ENCODE measurements at regions not wholly inside any gene's neighbourhood (a gene's known extent, or its start where the extent isn't known, plus 50 kb on each side); places are given as distances from the start of the nearest gene placed in this dataset.
"Not testable (repeated sequence)": the region's sequence is repeated elsewhere in the genome, so short reads cannot be mapped to it uniquely, and the experiment has no call there.

- Mint-ChIP-seq H3K27ac (no peak overlapping the region), H3K27me3 (no peaks in the 10 kb centered on the region), H3K4me1 (no peaks in the 10 kb centered on the region), H3K36me3 (no peaks in the 10 kb centered on the region), H3K9me3 (peaks cover 4% of the 10 kb centered on the region), H3K4me3 (no peak overlapping the region)
- DNase-seq: no peak
Measured at GRCh38 chr10:57162231-57162630, 801.2 kb upstream of the ZWINT start.

DNA sequence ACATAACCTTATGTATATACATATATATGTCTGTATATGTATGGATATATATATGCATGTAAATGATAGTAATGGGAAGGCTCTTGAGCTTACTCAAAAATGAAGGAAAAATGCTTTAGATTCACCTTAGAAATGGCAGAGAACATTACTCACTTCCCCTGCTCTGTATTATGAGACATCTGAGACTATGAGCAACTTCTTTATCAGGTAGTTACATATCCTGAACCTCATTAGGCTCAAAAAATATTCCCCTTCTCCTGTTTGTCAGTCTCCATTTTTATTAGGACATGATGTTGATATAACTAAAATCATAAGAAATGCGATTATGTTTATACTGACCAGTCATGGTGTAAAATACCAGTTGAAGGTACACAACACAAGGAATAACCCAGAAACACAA lies 800.1 kb upstream of the ZWINT start:
- Mint-ChIP-seq H3K4me1 (no peaks in the 10 kb centered on the region), H3K4me3 (no peak overlapping the region), H3K27me3 (no peaks in the 10 kb centered on the region), H3K9me3 (peaks cover 2% of the 10 kb centered on the region), H3K36me3 (no peaks in the 10 kb centered on the region), H3K27ac (no peak overlapping the region)
- DNase-seq: no peak

GRCh38 chr10:57145548-57145947 lies 784.5 kb upstream of the ZWINT start:
- Mint-ChIP-seq H3K27me3 (no peaks in the 10 kb centered on the region), H3K9me3 (peaks cover 4% of the 10 kb centered on the region), H3K4me3 (no peak overlapping the region), H3K4me1 (no peaks in the 10 kb centered on the region), H3K27ac (no peak overlapping the region), H3K36me3 (no peaks in the 10 kb centered on the region)
- DNase-seq: no peak

- H3K27me3 Mint-ChIP-seq: no peaks in the 10 kb centered on the region
- no peak overlapping the region for H3K27ac Mint-ChIP-seq
- no peak overlapping the region for H3K4me3 Mint-ChIP-seq
- no peaks in the 10 kb centered on the region for H3K36me3 Mint-ChIP-seq
- H3K4me1 Mint-ChIP-seq: no peaks in the 10 kb centered on the region
- DNase-seq: no peak
- peaks cover 6% of the 10 kb centered on the region for H3K9me3 Mint-ChIP-seq
Measured at GRCh38 chr10:57142925-57143576, 782.0 kb upstream of the ZWINT start.

DNA sequence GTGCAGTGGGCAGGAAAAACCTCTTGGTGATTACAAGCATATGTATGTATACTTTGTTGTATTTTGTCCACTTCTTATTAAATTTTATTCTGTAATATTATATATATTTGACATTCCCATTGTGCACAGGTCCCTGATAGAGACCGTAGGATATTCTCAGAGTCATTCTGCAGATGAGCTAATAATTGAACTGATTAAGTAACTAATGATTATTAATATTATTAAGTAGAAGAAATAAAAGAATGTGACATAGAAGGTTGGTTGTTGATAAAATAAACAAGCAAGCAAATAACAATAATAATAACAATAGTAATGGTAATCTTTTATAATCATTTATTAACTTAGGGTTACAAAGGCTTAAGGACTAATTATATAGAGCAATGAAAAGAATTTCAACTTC lies 780.6 kb upstream of the ZWINT start:
- Mint-ChIP-seq H3K9me3 (peaks cover 6% of the 10 kb centered on the region), H3K27me3 (no peaks in the 10 kb centered on the region), H3K27ac (no peak overlapping the region), H3K36me3 (no peaks in the 10 kb centered on the region), H3K4me3 (no peak overlapping the region), H3K4me1 (no peaks in the 10 kb centered on the region)
- DNase-seq: no peak

DNA sequence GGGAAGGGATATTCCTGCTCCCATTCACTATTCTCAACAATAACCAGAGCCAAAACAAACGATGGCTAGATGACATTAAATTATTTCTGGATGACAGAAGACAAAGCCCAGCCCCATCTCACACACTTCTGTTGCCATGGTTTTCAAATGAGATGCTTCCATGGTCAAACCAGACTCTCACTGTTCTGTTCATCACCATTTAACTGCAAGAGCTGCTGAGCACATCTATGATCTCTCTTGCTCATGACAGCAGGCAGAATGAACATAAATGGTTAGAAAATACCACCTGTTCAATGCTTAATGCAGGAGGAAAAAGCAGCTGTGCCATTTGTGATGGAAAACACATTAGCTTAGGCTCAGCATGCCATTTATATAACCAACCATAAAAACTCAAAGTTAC lies 758.6 kb upstream of the ZWINT start:
- no peak for DNase-seq
- no peak overlapping the region for H3K4me3 Mint-ChIP-seq
- H3K36me3 Mint-ChIP-seq: no peaks in the 10 kb centered on the region
- H3K27ac Mint-ChIP-seq: no peak overlapping the region
- H3K9me3 Mint-ChIP-seq: peaks cover 3% of the 10 kb centered on the region
- no peaks in the 10 kb centered on the region for H3K27me3 Mint-ChIP-seq
- H3K4me1 Mint-ChIP-seq: no peaks in the 10 kb centered on the region

GRCh38 chr10:57113545-57113944 lies 752.5 kb upstream of the ZWINT start:
- Mint-ChIP-seq H3K4me3 (no peak overlapping the region), H3K4me1 (no peaks in the 10 kb centered on the region)

DNA sequence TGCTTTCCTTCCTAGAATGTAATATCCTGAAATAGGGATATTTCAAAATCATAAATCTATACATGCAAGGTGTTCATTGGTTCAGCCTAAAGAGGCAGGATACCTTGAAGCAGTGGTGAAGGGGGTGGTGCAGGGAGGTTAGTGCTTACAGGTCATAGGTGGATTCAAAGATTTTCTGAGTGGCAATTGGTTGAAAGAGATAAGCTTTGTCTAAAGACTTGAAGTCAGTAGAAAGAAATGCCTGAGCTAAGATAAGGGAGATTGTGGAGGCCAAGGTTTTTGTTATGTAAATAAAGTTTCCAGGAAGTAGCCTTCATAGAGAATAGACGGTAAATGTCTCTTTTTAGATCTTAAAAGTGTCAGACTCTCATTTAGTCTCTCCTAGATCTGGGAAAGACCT lies 741.2 kb upstream of the ZWINT start:
- Mint-ChIP-seq H3K9me3 (peaks cover 4% of the 10 kb centered on the region), H3K4me1 (no peaks in the 10 kb centered on the region), H3K36me3 (no peaks in the 10 kb centered on the region), H3K27me3 (no peaks in the 10 kb centered on the region), H3K4me3 (no peak overlapping the region), H3K27ac (no peak overlapping the region)
- no peak for DNase-seq

More at GRCh38 chr10:57113545-57113944, 752.5 kb upstream of the ZWINT start:
- Mint-ChIP-seq H3K9me3 (peaks cover 3% of the 10 kb centered on the region), H3K27ac (no peak overlapping the region), H3K27me3 (no peaks in the 10 kb centered on the region), H3K36me3 (no peaks in the 10 kb centered on the region)
- no peak for DNase-seq

- no peaks in the 10 kb centered on the region for H3K4me1 Mint-ChIP-seq
- no peaks in the 10 kb centered on the region for H3K36me3 Mint-ChIP-seq
- H3K27me3 Mint-ChIP-seq: no peaks in the 10 kb centered on the region
- peaks cover 5% of the 10 kb centered on the region for H3K9me3 Mint-ChIP-seq
- H3K27ac Mint-ChIP-seq: no peak overlapping the region
- DNase-seq: no peak
- no peak overlapping the region for H3K4me3 Mint-ChIP-seq
Measured at GRCh38 chr10:57098146-57098545, 737.1 kb upstream of the ZWINT start.

GRCh38 chr10:57096044-57096443 lies 735.0 kb upstream of the ZWINT start:
- Mint-ChIP-seq H3K36me3 (no peaks in the 10 kb centered on the region), H3K4me3 (no peak overlapping the region), H3K27ac (no peak overlapping the region), H3K27me3 (no peaks in the 10 kb centered on the region), H3K4me1 (no peaks in the 10 kb centered on the region), H3K9me3 (peaks cover 4% of the 10 kb centered on the region)
- DNase-seq: no peak

DNA sequence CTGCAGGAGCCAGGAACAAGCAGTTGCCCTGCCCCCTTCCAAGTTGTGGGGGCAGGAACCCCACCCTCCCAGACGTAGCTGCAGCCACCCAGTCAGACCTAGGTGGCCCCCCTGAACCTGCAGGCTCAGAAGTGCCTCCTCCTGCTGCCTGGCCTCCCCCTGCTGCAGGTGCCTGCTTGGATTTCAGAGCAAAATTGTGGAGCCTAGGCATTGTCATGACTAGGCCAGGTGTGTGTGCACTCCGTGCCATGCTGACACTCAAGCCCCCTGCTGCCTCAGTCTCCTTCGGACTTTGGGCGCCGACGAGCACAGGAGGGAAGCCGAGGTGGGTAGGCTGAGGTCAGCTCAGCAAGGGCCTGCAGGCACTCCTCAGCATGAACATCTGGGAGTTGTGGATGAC lies 733.9 kb upstream of the ZWINT start:
- no peak for DNase-seq
- Mint-ChIP-seq H3K27ac (no peak overlapping the region), H3K4me1 (no peaks in the 10 kb centered on the region), H3K36me3 (no peaks in the 10 kb centered on the region), H3K9me3 (peaks cover 4% of the 10 kb centered on the region), H3K4me3 (no peak overlapping the region), H3K27me3 (no peaks in the 10 kb centered on the region)

DNA sequence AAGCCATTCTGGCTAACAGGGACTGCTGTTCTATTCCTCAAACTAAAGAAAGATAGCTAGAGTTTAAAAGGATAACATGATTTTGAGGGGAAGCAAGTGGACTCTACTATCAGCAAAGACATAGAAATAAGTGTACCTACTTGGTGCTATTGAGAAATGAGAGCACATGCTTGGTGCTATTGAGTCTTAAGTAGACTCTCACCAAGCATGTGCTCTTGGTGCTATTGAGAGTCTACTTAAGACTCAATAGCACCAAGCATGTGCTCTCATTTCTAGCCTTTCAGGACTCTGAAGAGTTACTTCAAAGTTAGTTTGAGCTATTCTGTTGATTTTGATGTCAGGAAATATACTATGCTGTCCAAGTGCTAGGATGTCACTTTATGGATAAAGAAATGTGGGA lies 733.0 kb upstream of the ZWINT start:
- no peaks in the 10 kb centered on the region for H3K36me3 Mint-ChIP-seq
- peaks cover 4% of the 10 kb centered on the region for H3K9me3 Mint-ChIP-seq
- DNase-seq: no peak
- no peak overlapping the region for H3K4me3 Mint-ChIP-seq
- no peak overlapping the region for H3K27ac Mint-ChIP-seq
- no peaks in the 10 kb centered on the region for H3K4me1 Mint-ChIP-seq
- no peaks in the 10 kb centered on the region for H3K27me3 Mint-ChIP-seq

GRCh38 chr10:57053530-57053929 lies 692.5 kb upstream of the ZWINT start:
- H3K4me1 Mint-ChIP-seq: no peaks in the 10 kb centered on the region
- no peaks in the 10 kb centered on the region for H3K36me3 Mint-ChIP-seq
- no peak overlapping the region for H3K27ac Mint-ChIP-seq
- H3K4me3 Mint-ChIP-seq: no peak overlapping the region
- no peaks in the 10 kb centered on the region for H3K27me3 Mint-ChIP-seq
- no peak for DNase-seq
- peaks cover 2% of the 10 kb centered on the region for H3K9me3 Mint-ChIP-seq

DNA sequence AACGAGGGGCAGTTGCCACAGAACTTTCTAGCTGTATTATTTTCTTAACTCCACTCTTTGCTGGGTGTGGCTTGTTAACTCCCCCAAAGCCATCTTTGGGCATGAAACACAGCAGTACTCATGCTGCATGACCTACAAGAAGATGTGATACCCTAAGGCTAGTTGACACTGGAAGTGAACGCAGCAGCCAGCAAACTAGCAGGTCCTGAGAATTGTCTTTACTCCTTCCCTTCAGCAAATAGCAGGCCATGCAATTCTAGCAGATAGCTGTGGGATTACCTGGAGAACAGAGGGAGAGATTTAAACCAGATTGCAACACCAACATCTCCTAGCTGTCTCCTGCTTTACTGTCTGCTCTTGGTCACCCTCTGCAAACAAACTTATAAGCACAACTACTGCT lies 688.0 kb upstream of the ZWINT start:
- Mint-ChIP-seq H3K4me1 (no peaks in the 10 kb centered on the region), H3K36me3 (no peaks in the 10 kb centered on the region), H3K4me3 (no peak overlapping the region), H3K27me3 (no peaks in the 10 kb centered on the region), H3K27ac (no peak overlapping the region), H3K9me3 (no peaks in the 10 kb centered on the region)
- no peak for DNase-seq

DNA sequence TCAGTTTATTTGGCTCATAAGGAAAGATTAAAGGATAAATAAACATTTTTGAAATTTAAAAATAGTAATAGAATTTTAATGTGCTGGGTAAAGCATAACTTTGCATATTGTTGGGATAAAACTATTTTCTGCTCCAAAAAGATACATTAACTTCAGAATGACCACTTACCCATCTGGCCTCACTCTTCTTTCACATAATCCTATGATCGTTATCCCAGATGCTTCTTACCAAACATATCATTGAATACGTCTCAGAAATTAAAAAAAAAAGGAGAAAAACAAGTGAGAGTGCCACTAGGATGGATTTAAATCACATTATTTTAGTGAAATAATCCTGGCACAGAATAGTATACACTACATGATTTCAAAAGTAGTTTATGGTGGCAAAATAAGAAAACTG lies 677.5 kb upstream of the ZWINT start:
- no peaks in the 10 kb centered on the region for H3K36me3 Mint-ChIP-seq
- H3K27ac Mint-ChIP-seq: no peak overlapping the region
- no peak overlapping the region for H3K4me3 Mint-ChIP-seq
- H3K4me1 Mint-ChIP-seq: no peaks in the 10 kb centered on the region
- no peak for DNase-seq
- H3K27me3 Mint-ChIP-seq: no peaks in the 10 kb centered on the region
- H3K9me3 Mint-ChIP-seq: peaks cover 1% of the 10 kb centered on the region

GRCh38 chr10:57035310-57035709 lies 674.3 kb upstream of the ZWINT start:
- no peak overlapping the region for H3K27ac Mint-ChIP-seq
- no peaks in the 10 kb centered on the region for H3K4me1 Mint-ChIP-seq
- H3K4me3 Mint-ChIP-seq: no peak overlapping the region
- H3K9me3 Mint-ChIP-seq: peaks cover 16% of the 10 kb centered on the region
- no peaks in the 10 kb centered on the region for H3K36me3 Mint-ChIP-seq
- H3K27me3 Mint-ChIP-seq: no peaks in the 10 kb centered on the region
- no peak for DNase-seq

DNA sequence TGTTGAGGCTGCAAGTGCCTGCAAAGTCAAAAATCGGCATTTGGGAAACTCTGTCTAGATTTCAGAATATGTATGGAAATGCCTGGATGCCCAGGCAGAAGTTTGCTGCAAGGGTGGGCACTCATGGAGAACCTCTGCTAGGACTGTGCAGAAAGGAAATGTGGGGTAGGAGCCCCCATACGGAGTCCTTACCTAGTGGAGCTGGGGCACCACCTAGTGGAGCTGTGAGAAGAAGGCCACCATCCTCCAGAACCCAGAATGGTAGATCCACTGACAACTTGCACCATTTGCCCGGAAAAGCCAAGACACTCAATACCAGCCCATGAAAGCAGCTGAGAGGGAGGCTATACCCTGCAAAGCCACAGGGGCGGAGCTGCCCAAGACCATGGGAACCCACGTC lies 671.2 kb upstream of the ZWINT start:
- H3K4me1 Mint-ChIP-seq, DNase-seq, H3K27ac Mint-ChIP-seq, H3K36me3 Mint-ChIP-seq, H3K27me3 Mint-ChIP-seq, H3K4me3 Mint-ChIP-seq: not testable (repeated sequence)
- H3K9me3 Mint-ChIP-seq: peaks cover 18% of the 10 kb centered on the region
